ENCODE measurements at regions not wholly inside any gene's neighbourhood (a gene's known extent, or its start where the extent isn't known, plus 50 kb on each side); places are given as distances from the start of the nearest gene placed in this dataset.

GRCh38 chr3:175914785-175915184, 1055.7 kb downstream of the NAALADL2 start:
- no peaks in the 10 kb centered on the region for H3K27me3 ChIP-seq (ENCODE audit: insufficient read depth, low read length)
- H3K27ac ChIP-seq (ENCODE audit: low read depth, low read length), result no peak overlapping the region
- peaks cover 26% of the 10 kb centered on the region for H3K9me3 ChIP-seq (ENCODE audit: insufficient read depth, low read depth, low read length)
- no peak overlapping the region for H3K9ac ChIP-seq (ENCODE audit: low read depth, low read length)
- no peak overlapping the region for H3K4me3 ChIP-seq (ENCODE audit: low read length)
- no peaks in the 10 kb centered on the region for H3K36me3 ChIP-seq (ENCODE audit: insufficient read depth, low read length)
- no peaks in the 10 kb centered on the region; the same call in 1 of the 2 replicates for H3K4me1 ChIP-seq (ENCODE audit: insufficient read depth, low read length)

GRCh38 chr3:175913286-175913685, 1054.2 kb downstream of the NAALADL2 start:
- Histone ChIP-seq H3K4me1 (ENCODE audit: insufficient read depth, low read length) (no peaks in the 10 kb centered on the region; the same call in 1 of the 2 replicates), H3K9me3 (ENCODE audit: insufficient read depth, low read depth, low read length) (peaks cover 13% of the 10 kb centered on the region; the same call in 1 of the 2 replicates), H3K9ac (ENCODE audit: low read depth, low read length) (no peak overlapping the region), H3K27ac (ENCODE audit: low read depth, low read length) (no peak overlapping the region), H3K27me3 (ENCODE audit: insufficient read depth, low read length) (no peaks in the 10 kb centered on the region), H3K4me3 (ENCODE audit: low read length) (no peak overlapping the region), H3K36me3 (ENCODE audit: insufficient read depth, low read length) (no peaks in the 10 kb centered on the region)
- WGBS, result 96% methylated on average over 2 of the region's 3 CpGs

- Histone ChIP-seq H3K9me3 (ENCODE audit: insufficient read depth, low read depth, low read length) (peaks cover 2% of the 10 kb centered on the region; the same call in 1 of the 2 replicates), H3K36me3 (ENCODE audit: insufficient read depth, low read length) (no peaks in the 10 kb centered on the region), H3K4me3 (ENCODE audit: low read length) (no peak overlapping the region), H3K4me1 (ENCODE audit: insufficient read depth, low read length) (no peaks in the 10 kb centered on the region; the same call in 1 of the 2 replicates), H3K27ac (ENCODE audit: low read depth, low read length) (no peak overlapping the region), H3K9ac (ENCODE audit: low read depth, low read length) (no peak overlapping the region), H3K27me3 (ENCODE audit: insufficient read depth, low read length) (no peaks in the 10 kb centered on the region)
- 100% methylated on average over 1 of the region's 1 CpG for WGBS
Measured at GRCh38 chr3:175911937-175912336, 1052.8 kb downstream of the NAALADL2 start.

GRCh38 chr3:175902226-175902625, 1043.1 kb downstream of the NAALADL2 start:
- Histone ChIP-seq H3K27me3 (ENCODE audit: insufficient read depth, low read length) (no peaks in the 10 kb centered on the region), H3K36me3 (ENCODE audit: insufficient read depth, low read length) (no peaks in the 10 kb centered on the region), H3K4me1 (ENCODE audit: insufficient read depth, low read length) (peaks cover 10% of the 10 kb centered on the region), H3K4me3 (ENCODE audit: low read length) (no peak overlapping the region), H3K9me3 (ENCODE audit: insufficient read depth, low read depth, low read length) (no peaks in the 10 kb centered on the region), H3K27ac (ENCODE audit: low read depth, low read length) (no peak overlapping the region), H3K9ac (ENCODE audit: low read depth, low read length) (no peak overlapping the region)
- 100% methylated on average over 1 of the region's 1 CpG for WGBS

- 98% methylated on average over 2 of the region's 2 CpGs for WGBS
- H3K36me3 ChIP-seq (ENCODE audit: insufficient read depth, low read length), result no peaks in the 10 kb centered on the region
- H3K4me1 ChIP-seq (ENCODE audit: insufficient read depth, low read length), result peaks cover 10% of the 10 kb centered on the region
- H3K27ac ChIP-seq (ENCODE audit: low read depth, low read length), result no peak overlapping the region
- no peak overlapping the region for H3K4me3 ChIP-seq (ENCODE audit: low read length)
- no peaks in the 10 kb centered on the region for H3K27me3 ChIP-seq (ENCODE audit: insufficient read depth, low read length)
- H3K9me3 ChIP-seq (ENCODE audit: insufficient read depth, low read depth, low read length), result no peaks in the 10 kb centered on the region
- H3K9ac ChIP-seq (ENCODE audit: low read depth, low read length), result no peak overlapping the region
Measured at GRCh38 chr3:175898194-175898593, 1039.1 kb downstream of the NAALADL2 start.

- no peaks in the 10 kb centered on the region for H3K27me3 ChIP-seq (ENCODE audit: insufficient read depth, low read length)
- no peak overlapping the region for H3K9ac ChIP-seq (ENCODE audit: low read depth, low read length)
- H3K36me3 ChIP-seq (ENCODE audit: insufficient read depth, low read length), result no peaks in the 10 kb centered on the region
- H3K9me3 ChIP-seq (ENCODE audit: insufficient read depth, low read depth, low read length), result no peaks in the 10 kb centered on the region
- WGBS, result 100% methylated on average over 2 of the region's 2 CpGs
- no peak overlapping the region for H3K4me3 ChIP-seq (ENCODE audit: low read length)
- H3K27ac ChIP-seq (ENCODE audit: low read depth, low read length), result no peak overlapping the region
- H3K4me1 ChIP-seq (ENCODE audit: insufficient read depth, low read length), result peaks cover 10% of the 10 kb centered on the region
Measured at GRCh38 chr3:175896655-175897054, 1037.5 kb downstream of the NAALADL2 start.

GRCh38 chr3:175895731-175896130, 1036.6 kb downstream of the NAALADL2 start:
- WGBS, result 93% methylated on average over 1 of the region's 1 CpG
- Histone ChIP-seq H3K9me3 (ENCODE audit: insufficient read depth, low read depth, low read length) (no peaks in the 10 kb centered on the region), H3K4me3 (ENCODE audit: low read length) (no peak overlapping the region), H3K27me3 (ENCODE audit: insufficient read depth, low read length) (no peaks in the 10 kb centered on the region), H3K4me1 (ENCODE audit: insufficient read depth, low read length) (peaks cover 4% of the 10 kb centered on the region; the same call in 1 of the 2 replicates), H3K27ac (ENCODE audit: low read depth, low read length) (no peak overlapping the region), H3K36me3 (ENCODE audit: insufficient read depth, low read length) (no peaks in the 10 kb centered on the region), H3K9ac (ENCODE audit: low read depth, low read length) (no peak overlapping the region)

- no peaks in the 10 kb centered on the region for H3K9me3 ChIP-seq (ENCODE audit: insufficient read depth, low read depth, low read length)
Measured at GRCh38 chr3:175893566-175893965, 1034.4 kb downstream of the NAALADL2 start.

GRCh38 chr3:175890066-175890465, 1030.9 kb downstream of the NAALADL2 start:
- Histone ChIP-seq H3K27me3 (ENCODE audit: insufficient read depth, low read length) (no peaks in the 10 kb centered on the region), H3K36me3 (ENCODE audit: insufficient read depth, low read length) (no peaks in the 10 kb centered on the region), H3K4me1 (ENCODE audit: insufficient read depth, low read length) (no peaks in the 10 kb centered on the region), H3K27ac (ENCODE audit: low read depth, low read length) (no peak overlapping the region), H3K4me3 (ENCODE audit: low read length) (no peak overlapping the region), H3K9ac (ENCODE audit: low read depth, low read length) (no peak overlapping the region), H3K9me3 (ENCODE audit: insufficient read depth, low read depth, low read length) (no peaks in the 10 kb centered on the region)
- 98% methylated on average over 3 of the region's 4 CpGs for WGBS

More at GRCh38 chr3:175893566-175893965, 1034.4 kb downstream of the NAALADL2 start:
- Histone ChIP-seq H3K4me3 (ENCODE audit: low read length) (no peak overlapping the region), H3K27me3 (ENCODE audit: insufficient read depth, low read length) (no peaks in the 10 kb centered on the region), H3K4me1 (ENCODE audit: insufficient read depth, low read length) (no peaks in the 10 kb centered on the region), H3K36me3 (ENCODE audit: insufficient read depth, low read length) (no peaks in the 10 kb centered on the region), H3K27ac (ENCODE audit: low read depth, low read length) (no peak overlapping the region), H3K9ac (ENCODE audit: low read depth, low read length) (no peak overlapping the region)
- 95% methylated on average over 5 of the region's 5 CpGs for WGBS

- H3K4me3 ChIP-seq (ENCODE audit: low read length), result no peak overlapping the region
- no peak overlapping the region for H3K9ac ChIP-seq (ENCODE audit: low read depth, low read length)
- 94% methylated on average over 10 of the region's 10 CpGs for WGBS
Measured at GRCh38 chr3:175885231-175885766, 1026.2 kb downstream of the NAALADL2 start.

GRCh38 chr3:175879417-175879816, 1020.3 kb downstream of the NAALADL2 start:
- H3K36me3 ChIP-seq (ENCODE audit: insufficient read depth, low read length), result no peaks in the 10 kb centered on the region
- H3K27me3 ChIP-seq (ENCODE audit: insufficient read depth, low read length), result no peaks in the 10 kb centered on the region
- peaks cover 8% of the 10 kb centered on the region; the same call in 1 of the 2 replicates for H3K9me3 ChIP-seq (ENCODE audit: insufficient read depth, low read depth, low read length)
- H3K9ac ChIP-seq (ENCODE audit: low read depth, low read length), result no peak overlapping the region
- no peak overlapping the region for H3K4me3 ChIP-seq (ENCODE audit: low read length)
- 95% methylated on average over 2 of the region's 2 CpGs for WGBS
- no peak overlapping the region for H3K27ac ChIP-seq (ENCODE audit: low read depth, low read length)
- H3K4me1 ChIP-seq (ENCODE audit: insufficient read depth, low read length), result no peaks in the 10 kb centered on the region

More at GRCh38 chr3:175885231-175885766, 1026.2 kb downstream of the NAALADL2 start:
- Histone ChIP-seq H3K9me3 (ENCODE audit: insufficient read depth, low read depth, low read length) (peaks cover 8% of the 10 kb centered on the region; the same call in 1 of the 2 replicates), H3K36me3 (ENCODE audit: insufficient read depth, low read length) (no peaks in the 10 kb centered on the region), H3K27ac (ENCODE audit: low read depth, low read length) (no peak overlapping the region), H3K4me1 (ENCODE audit: insufficient read depth, low read length) (no peaks in the 10 kb centered on the region), H3K27me3 (ENCODE audit: insufficient read depth, low read length) (no peaks in the 10 kb centered on the region)

- H3K36me3 ChIP-seq (ENCODE audit: insufficient read depth, low read length), result no peaks in the 10 kb centered on the region
- WGBS, result 100% methylated on average over 1 of the region's 1 CpG
- H3K27ac ChIP-seq (ENCODE audit: low read depth, low read length), result no peak overlapping the region
- no peaks in the 10 kb centered on the region for H3K27me3 ChIP-seq (ENCODE audit: insufficient read depth, low read length)
- H3K4me3 ChIP-seq (ENCODE audit: low read length), result no peak overlapping the region
- H3K4me1 ChIP-seq (ENCODE audit: insufficient read depth, low read length), result no peaks in the 10 kb centered on the region
- no peak overlapping the region for H3K9ac ChIP-seq (ENCODE audit: low read depth, low read length)
- no peaks in the 10 kb centered on the region for H3K9me3 ChIP-seq (ENCODE audit: insufficient read depth, low read depth, low read length)
Measured at GRCh38 chr3:175869404-175869803, 1010.3 kb downstream of the NAALADL2 start.

Data from HUES64 (cell line).